Esophagus muscularis mucosa (tissue), 4 donors: ENCODE measurements at regions not wholly inside any gene's neighbourhood (a gene's known extent, or its start where the extent isn't known, plus 50 kb on each side); places are given as distances from the start of the nearest gene placed in this dataset.

Source experiments
- DNase-seq: peaks from one replicate; pipeline ENCODE4 v3.0.0-alpha.2; 2017; ENCODE audit errors: extremely low spot score
- H3K27ac ChIP-seq, 4 donors: fragments of 200-600 bp; sonication (generic); replicated peaks in 1 of 4; 1 replicate in 3 of 4; 2 replicates in 1 of 4; pipeline ENCODE4 v1.5.1; 2016 to 2019; ENCODE audit warnings: mild to moderate bottlenecking in 1 of 4
- H3K27me3 ChIP-seq, 4 donors: fragments of 200-600 bp; sonication (generic); one replicate each; pipeline versions ENCODE4 v1.5.1 to v1.6.0; 2016 to 2019
- H3K36me3 ChIP-seq, 4 donors: fragments of 200-600 bp; sonication (generic); one replicate each; pipeline ENCODE4 v1.5.1; 2016 to 2019
- H3K4me1 ChIP-seq, 4 donors: fragments of 200-600 bp; sonication (generic); one replicate each; pipeline ENCODE4 v1.5.1; 2016 to 2019
- H3K4me3 ChIP-seq, 4 donors: fragments of 200-600 bp; sonication (generic); 1 replicate in 2 of 4; 2 replicates in 2 of 4; pipeline ENCODE4 v1.5.1; 2016 to 2019; ENCODE audit warnings: mild to moderate bottlenecking in 4 of 4, moderate library complexity in 1 of 4
- H3K9me3 ChIP-seq, 4 donors: fragments of 200-600 bp; sonication (generic); 1 replicate in 3 of 4; 2 replicates in 1 of 4; pipeline ENCODE4 v1.5.1; 2016 to 2019
- CTCF ChIP-seq, 3 experiments: fragments of 200-600 bp in 2 of 3; fragments of 450-650 bp in 1 of 3; sonication (generic) in 2 of 3; IDR thresholded peaks; one replicate each; pipeline ENCODE4 v1.5.1; 2017 to 2019; ENCODE audit warnings: antibody characterized with exemption in 3 of 3, mild to moderate bottlenecking in 2 of 3, moderate library complexity in 1 of 3
- EP300 ChIP-seq: sonication (generic); formaldehyde crosslinking; IDR thresholded peaks from one replicate; pipeline ENCODE4 v1.6.1; 2017; ENCODE audit warnings: antibody characterized with exemption
- POLR2A ChIP-seq: fragments of 450-650 bp; IDR thresholded peaks from one replicate; pipeline ENCODE4 v1.6.1; 2017; ENCODE audit warnings: antibody characterized with exemption, moderate library complexity, mild to moderate bottlenecking, low read depth
- POLR2AphosphoS5 ChIP-seq, 2 donors: sonication (generic); formaldehyde crosslinking; IDR thresholded peaks; one replicate each; pipeline ENCODE4 v1.6.1; 2017; ENCODE audit warnings: antibody characterized with exemption in 2 of 2
- WGBS: methylation state at CpG from one replicate; pipeline ENCODE4 v1.1.5; 2018; 5-methylcytosine and 5-hydroxymethylcytosine counted together
- intact Hi-C: fragments of 100-400 bp; cut with DNase I; formaldehyde crosslinking; loops from one replicate; pipeline ENCODE4 v1.15.1; 2023

GRCh38 chr13:22748866-22749577 lies 431.8 kb upstream of the SGCG start:
- WGBS, result 41% methylated on average over 5 of the region's 5 CpGs

GRCh38 chr13:22749626-22750025 lies 431.2 kb upstream of the SGCG start:
- intact Hi-C loops, result no loop called here
- DNase-seq, result no peak

More at GRCh38 chr13:22748866-22749577, 431.8 kb upstream of the SGCG start:
- Histone ChIP-seq H3K4me3 (no peak overlapping the region), H3K9me3 (peaks cover 0 to 3% (median 0%) of the 10 kb centered on the region in 4 donors), H3K27ac (no peak overlapping the region), H3K27me3 (no peaks in the 10 kb centered on the region), H3K4me1 (no peaks in the 10 kb centered on the region), H3K36me3 (no peaks in the 10 kb centered on the region)
- TF ChIP-seq EP300 (no peak), CTCF (IDR thresholded peaks at IDR 0.05) (no peak), POLR2A (no peak), POLR2AphosphoS5 (IDR thresholded peaks at IDR 0.05) (no peak)
- intact Hi-C loops, result no loop called here
- no peak for DNase-seq

GRCh38 chr13:22757530-22758120 lies 423.2 kb upstream of the SGCG start:
- Histone ChIP-seq H3K36me3 (no peaks in the 10 kb centered on the region), H3K27ac (no peak overlapping the region), H3K9me3 (peaks cover 0 to 3% (median 0%) of the 10 kb centered on the region in 4 donors), H3K4me3 (no peak overlapping the region), H3K27me3 (no peaks in the 10 kb centered on the region), H3K4me1 (no peaks in the 10 kb centered on the region)
- TF ChIP-seq CTCF (IDR thresholded peaks at IDR 0.05) (peak in 1 of 3 experiments; percentile 39), POLR2AphosphoS5 (IDR thresholded peaks at IDR 0.05) (no peak)
- DNase-seq, result no peak
- intact Hi-C loops, result no loop called here
- WGBS, result 44% methylated on average over 3 of the region's 3 CpGs

More at GRCh38 chr13:22749626-22750025, 431.2 kb upstream of the SGCG start:
- H3K27me3 ChIP-seq, result no peaks in the 10 kb centered on the region
- H3K27ac ChIP-seq, result no peak overlapping the region
- no peak overlapping the region for H3K4me3 ChIP-seq
- H3K4me1 ChIP-seq, result no peaks in the 10 kb centered on the region
- peaks cover 0 to 3% (median 0%) of the 10 kb centered on the region in 4 donors for H3K9me3 ChIP-seq
- WGBS, result 90% methylated on average over 1 of the region's 1 CpG
- no peaks in the 10 kb centered on the region for H3K36me3 ChIP-seq
- TF ChIP-seq EP300 (no peak), POLR2A (no peak), POLR2AphosphoS5 (IDR thresholded peaks at IDR 0.05) (no peak), CTCF (IDR thresholded peaks at IDR 0.05) (no peak)

GRCh38 chr13:22758245-22758644 lies 422.5 kb upstream of the SGCG start:
- Histone ChIP-seq H3K27ac (no peak overlapping the region), H3K4me3 (no peak overlapping the region), H3K27me3 (no peaks in the 10 kb centered on the region), H3K36me3 (no peaks in the 10 kb centered on the region), H3K9me3 (peaks cover 0 to 1% (median 0%) of the 10 kb centered on the region in 4 donors), H3K4me1 (no peaks in the 10 kb centered on the region)
- DNase-seq, result no peak
- WGBS, result 81% methylated on average over 4 of the region's 4 CpGs
- TF ChIP-seq CTCF (IDR thresholded peaks at IDR 0.05) (no peak), EP300 (no peak), POLR2AphosphoS5 (IDR thresholded peaks at IDR 0.05) (no peak), POLR2A (no peak)
- intact Hi-C loops, result no loop called here
